ENCODE measurements at regions not wholly inside any gene's neighbourhood (a gene's known extent, or its start where the extent isn't known, plus 50 kb on each side); places are given as distances from the start of the nearest gene placed in this dataset.

DNA sequence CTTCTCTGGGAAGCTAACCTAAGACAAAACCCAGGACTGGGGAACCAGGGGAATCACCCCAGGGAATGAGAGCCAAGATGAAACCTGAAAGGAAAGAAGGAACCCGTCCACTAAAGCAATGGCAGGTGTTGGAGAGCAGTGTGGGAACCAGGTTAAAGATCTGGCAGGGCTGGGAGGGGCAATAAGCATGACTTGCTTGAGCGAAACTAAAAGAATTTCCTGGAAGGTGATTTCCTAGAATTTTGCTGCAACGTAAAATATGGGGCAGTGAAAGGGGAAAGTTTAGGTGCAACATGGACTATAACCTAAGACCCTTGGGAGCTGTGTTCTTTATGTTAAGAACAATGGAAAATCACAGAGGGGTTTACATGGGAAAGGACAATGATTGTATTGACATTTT is 126.2 kb upstream of the SSTR4 start:
- no peaks in the 10 kb centered on the region for H3K36me3 Mint-ChIP-seq (ENCODE audit: low read depth)
- no peaks in the 10 kb centered on the region for H3K27me3 ChIP-seq (ENCODE audit: control insufficient read depth in 1 of 2, insufficient read depth in 2 of 2, low read length in 2 of 2)
- no peaks in the 10 kb centered on the region for H3K36me3 ChIP-seq (ENCODE audit: insufficient read depth, low read length)
- no peak overlapping the region for H3K27ac Mint-ChIP-seq
- H3K9me3 Mint-ChIP-seq, result peaks cover 4% of the 10 kb centered on the region
- POLR2A ChIA-PET, result no interaction called here
- intact Hi-C loops (cut with DNase I, micrococcal nuclease), result no loop called here
- no peaks in the 10 kb centered on the region for H3K27me3 Mint-ChIP-seq
- TF ChIP-seq CTCF (IDR thresholded peaks at IDR 0.05), result no peak
- H3K4me3 Mint-ChIP-seq, result no peak overlapping the region
- no peak overlapping the region for H3K4me3 ChIP-seq (ENCODE audit: low read length)
- DNase-seq (no peak), ATAC-seq (ENCODE audit: poor library complexity) (no peak)
- H3K9me3 ChIP-seq (ENCODE audit: control insufficient read depth in 1 of 2, insufficient read depth in 1 of 2, low read length in 2 of 2), result no peaks in the 10 kb centered on the region
- H3K4me1 Mint-ChIP-seq (ENCODE audit: low read depth), result no peaks in the 10 kb centered on the region
- CTCF ChIA-PET, result no interaction called here
- no peaks in the 10 kb centered on the region for H3K4me1 ChIP-seq (ENCODE audit: insufficient read depth, low read length)
- H3K27ac ChIP-seq (ENCODE audit: low read depth in 1 of 2, low read length in 2 of 2), result no peak overlapping the region

DNA sequence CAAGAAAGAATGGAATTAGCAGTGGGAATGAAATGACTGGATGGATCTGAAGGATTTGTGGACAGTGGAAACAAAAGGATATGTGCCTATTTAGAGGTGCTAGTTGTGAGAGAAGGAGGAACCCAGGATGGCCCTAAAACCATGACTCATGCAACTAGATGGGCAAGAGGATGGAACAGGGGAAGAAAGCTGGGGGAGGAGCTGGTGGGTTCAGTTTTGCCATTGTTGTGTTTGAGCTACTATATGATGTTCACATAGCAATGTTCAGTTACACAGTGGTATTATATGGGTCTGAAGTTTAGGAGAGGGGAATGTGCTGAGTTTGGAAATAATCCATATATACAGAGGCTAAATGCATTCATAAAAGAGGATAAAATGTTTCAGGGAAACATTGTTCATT is 125.7 kb upstream of the SSTR4 start:
- no peaks in the 10 kb centered on the region for H3K36me3 Mint-ChIP-seq (ENCODE audit: low read depth)
- no peak for ATAC-seq (ENCODE audit: poor library complexity)
- H3K27ac Mint-ChIP-seq, result no peak overlapping the region
- TF ChIP-seq CTCF (IDR thresholded peaks at IDR 0.05), result no peak
- no peaks in the 10 kb centered on the region for H3K27me3 Mint-ChIP-seq
- Histone ChIP-seq H3K9me3 (ENCODE audit: control insufficient read depth in 1 of 2, insufficient read depth in 1 of 2, low read length in 2 of 2) (no peaks in the 10 kb centered on the region), H3K4me3 (ENCODE audit: low read length) (no peak overlapping the region), H3K36me3 (ENCODE audit: insufficient read depth, low read length) (no peaks in the 10 kb centered on the region), H3K27ac (ENCODE audit: low read depth in 1 of 2, low read length in 2 of 2) (no peak overlapping the region), H3K4me1 (ENCODE audit: insufficient read depth, low read length) (no peaks in the 10 kb centered on the region), H3K27me3 (ENCODE audit: control insufficient read depth in 1 of 2, insufficient read depth in 2 of 2, low read length in 2 of 2) (no peaks in the 10 kb centered on the region)
- no peak overlapping the region for H3K4me3 Mint-ChIP-seq
- peaks cover 4% of the 10 kb centered on the region for H3K9me3 Mint-ChIP-seq
- ChIA-PET CTCF (no interaction called here), POLR2A (no interaction called here)
- intact Hi-C loops (cut with DNase I, micrococcal nuclease), result no loop called here
- no peak for DNase-seq
- no peaks in the 10 kb centered on the region for H3K4me1 Mint-ChIP-seq (ENCODE audit: low read depth)

- no peaks in the 10 kb centered on the region for H3K9me3 ChIP-seq (ENCODE audit: control insufficient read depth in 1 of 2, insufficient read depth in 1 of 2, low read length in 2 of 2)
- CTCF ChIA-PET, result no interaction called here
- no peak overlapping the region for H3K4me3 ChIP-seq (ENCODE audit: low read length)
- POLR2A ChIA-PET, result no interaction called here
- no peak for ATAC-seq (ENCODE audit: poor library complexity)
- no peak for TF ChIP-seq CTCF (IDR thresholded peaks at IDR 0.05)
- H3K27me3 Mint-ChIP-seq, result no peaks in the 10 kb centered on the region
- DNase-seq, result no peak
- no peak overlapping the region for H3K27ac Mint-ChIP-seq
- intact Hi-C loops (cut with DNase I, micrococcal nuclease), result no loop called here
- H3K4me1 ChIP-seq (ENCODE audit: insufficient read depth, low read length), result no peaks in the 10 kb centered on the region
- no peaks in the 10 kb centered on the region for H3K36me3 Mint-ChIP-seq (ENCODE audit: low read depth)
- peaks cover 7% of the 10 kb centered on the region for H3K9me3 Mint-ChIP-seq
- no peak overlapping the region for H3K4me3 Mint-ChIP-seq
- H3K27ac ChIP-seq (ENCODE audit: low read depth in 1 of 2, low read length in 2 of 2), result no peak overlapping the region
- no peaks in the 10 kb centered on the region for H3K4me1 Mint-ChIP-seq (ENCODE audit: low read depth)
- no peaks in the 10 kb centered on the region for H3K36me3 ChIP-seq (ENCODE audit: insufficient read depth, low read length)
- no peaks in the 10 kb centered on the region for H3K27me3 ChIP-seq (ENCODE audit: control insufficient read depth in 1 of 2, insufficient read depth in 2 of 2, low read length in 2 of 2)
These were observed 124.7 kb upstream of the SSTR4 start for GRCh38 chr20:22910287-22910852.

Measured in CD4-positive, alpha-beta T cell (primary cell).